ENCODE measurements at regions not wholly inside any gene's neighbourhood (a gene's known extent, or its start where the extent isn't known, plus 50 kb on each side); places are given as distances from the start of the nearest gene placed in this dataset.
"Not testable (repeated sequence)": the region's sequence is repeated elsewhere in the genome, so short reads cannot be mapped to it uniquely, and the experiment has no call there.

DNA sequence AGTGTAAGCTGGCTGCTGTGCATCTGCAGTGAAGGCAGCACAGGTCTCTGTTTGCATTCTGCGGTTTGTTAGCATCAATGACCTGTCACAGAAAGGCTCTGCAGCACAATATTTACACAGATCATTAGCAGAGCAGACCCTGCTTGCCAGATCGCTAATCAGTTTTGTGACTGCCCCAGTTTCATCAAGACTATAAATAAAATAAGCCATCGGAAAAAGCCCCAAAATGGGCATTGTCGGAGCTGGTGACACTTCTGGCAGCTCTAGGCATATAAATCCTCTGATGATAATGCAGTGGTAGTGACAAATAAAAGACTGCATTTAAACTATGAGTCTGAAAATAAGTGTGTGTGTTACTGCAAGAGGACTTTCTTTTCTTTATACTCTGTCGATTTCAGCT, 219.1 kb upstream of the TEKT4 start:
- H3K4me1 Mint-ChIP-seq; H3K27me3 Mint-ChIP-seq (ENCODE audit: low read depth); ATAC-seq; POLR2A ChIA-PET; CTCF ChIA-PET; DNase-seq (ENCODE audit: low spot score); H3K4me3 Mint-ChIP-seq; H3K27ac Mint-ChIP-seq: not testable (repeated sequence)
- Mint-ChIP-seq H3K9me3 (peaks cover 37% of the 10 kb centered on the region), H3K36me3 (peaks cover 21% of the 10 kb centered on the region)

DNA sequence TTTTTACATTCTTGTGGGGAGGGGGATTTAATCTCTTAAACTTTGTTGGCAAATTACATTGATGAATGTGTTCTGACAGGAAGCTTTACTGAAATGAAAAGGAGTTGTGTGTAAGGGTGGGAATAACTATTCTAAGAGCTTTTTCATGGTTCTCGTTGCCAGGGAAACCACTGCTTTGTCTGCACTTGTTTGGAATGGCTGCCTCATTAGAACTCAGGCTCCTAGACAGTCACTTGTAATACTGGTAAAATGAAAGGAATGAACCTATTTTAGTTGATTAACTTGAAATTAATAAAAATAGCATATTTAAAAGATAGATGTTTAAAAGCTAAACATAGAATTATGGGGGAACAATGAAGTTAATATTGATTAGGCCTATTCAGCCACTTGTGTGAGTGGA, 201.4 kb upstream of the TEKT4 start:
- peaks cover 69% of the 10 kb centered on the region for H3K9me3 Mint-ChIP-seq
- H3K27me3 Mint-ChIP-seq (ENCODE audit: low read depth); H3K27ac Mint-ChIP-seq; CTCF ChIA-PET; ATAC-seq; H3K4me1 Mint-ChIP-seq; H3K4me3 Mint-ChIP-seq; DNase-seq (ENCODE audit: low spot score); POLR2A ChIA-PET: not testable (repeated sequence)
- H3K36me3 Mint-ChIP-seq: peaks cover 44% of the 10 kb centered on the region

DNA sequence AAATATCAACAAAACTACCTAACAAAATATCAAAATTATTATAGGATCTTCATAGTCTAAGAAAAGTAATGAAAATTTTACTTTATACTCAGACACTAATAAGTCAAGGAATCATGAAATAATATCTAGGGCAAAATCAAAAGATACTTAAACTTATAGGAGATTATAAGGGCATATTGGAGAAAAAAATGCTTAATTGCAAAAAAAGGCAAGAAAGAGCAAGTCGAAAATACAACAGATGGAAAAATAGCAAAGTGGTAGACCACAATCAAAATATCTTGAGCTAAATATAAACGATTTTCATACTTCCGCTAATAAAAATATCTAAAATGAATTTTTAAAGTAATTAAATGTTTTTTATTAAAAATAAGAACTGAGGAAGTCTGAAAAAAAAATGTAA, 177.0 kb upstream of the TEKT4 start:
- DNase-seq (ENCODE audit: low spot score); CTCF ChIA-PET; H3K27me3 Mint-ChIP-seq (ENCODE audit: low read depth); H3K4me1 Mint-ChIP-seq; H3K4me3 Mint-ChIP-seq; ATAC-seq; H3K27ac Mint-ChIP-seq; POLR2A ChIA-PET: not testable (repeated sequence)
- H3K9me3 Mint-ChIP-seq: peaks cover 37% of the 10 kb centered on the region
- peaks cover 22% of the 10 kb centered on the region for H3K36me3 Mint-ChIP-seq

DNA sequence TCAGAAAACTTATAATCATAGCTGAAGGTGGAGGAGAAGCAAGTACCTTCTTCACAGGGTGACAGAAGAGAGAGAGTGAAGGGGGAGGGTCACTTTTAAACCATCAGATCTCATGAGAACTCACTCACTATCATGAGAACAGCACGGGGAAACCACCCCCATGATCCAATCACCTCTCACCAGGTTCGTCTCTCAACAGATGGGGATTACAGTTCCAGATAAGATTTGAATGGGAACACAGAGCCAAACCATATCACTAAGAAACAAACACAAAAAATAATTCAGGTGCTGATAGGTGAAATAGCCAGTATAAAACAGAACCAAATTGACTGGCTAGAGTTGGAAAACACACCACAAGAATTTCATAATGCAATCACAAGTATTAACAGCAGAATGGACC, 162.2 kb upstream of the TEKT4 start:
- H3K4me3 Mint-ChIP-seq; DNase-seq (ENCODE audit: low spot score); H3K4me1 Mint-ChIP-seq; H3K27ac Mint-ChIP-seq; ATAC-seq; POLR2A ChIA-PET; CTCF ChIA-PET; H3K27me3 Mint-ChIP-seq (ENCODE audit: low read depth): not testable (repeated sequence)
- Mint-ChIP-seq H3K36me3 (peaks cover 48% of the 10 kb centered on the region), H3K9me3 (peaks cover 71% of the 10 kb centered on the region)

DNA sequence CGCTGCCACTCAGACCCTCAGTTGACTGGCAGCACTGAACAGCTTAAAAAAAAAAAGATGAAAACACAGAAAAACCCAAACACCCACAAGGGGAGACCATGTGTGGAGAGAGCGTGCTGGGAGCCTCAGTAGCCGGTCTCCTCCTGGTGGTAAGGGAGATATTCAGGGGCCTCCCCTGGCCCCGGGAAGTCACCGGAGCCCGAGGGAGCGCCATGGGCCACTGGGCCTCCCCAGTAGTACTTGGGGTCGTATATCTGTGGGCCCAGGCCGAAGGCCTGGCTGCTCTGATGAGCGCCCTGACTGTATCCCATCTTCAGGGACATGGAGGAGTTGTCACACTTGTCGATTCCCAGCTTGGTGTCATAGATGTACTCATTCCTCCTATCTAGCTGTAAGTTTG, 145.7 kb upstream of the TEKT4 start:
- Mint-ChIP-seq H3K27ac (no peak overlapping the region), H3K27me3 (ENCODE audit: low read depth) (peaks cover 8% of the 10 kb centered on the region)
- no peak for ATAC-seq
- no peak for TF ChIP-seq ZNF121 (CRISPR knock-in tag; IDR thresholded peaks at IDR 0.05)
- no peak for TF ChIP-seq ZNF396 (CRISPR knock-in tag; IDR thresholded peaks at IDR 0.05; ENCODE audit: borderline replicate concordance)
- no peak for TF ChIP-seq GABPB1 (CRISPR knock-in tag; IDR thresholded peaks at IDR 0.05)
- no peak for TF ChIP-seq NFYB (CRISPR knock-in tag; conservative IDR thresholded peaks at IDR 0.05; ENCODE audit: low read depth)
- no peak for TF ChIP-seq IRF2 (CRISPR knock-in tag; IDR thresholded peaks at IDR 0.05; ENCODE audit: borderline replicate concordance, low read depth)
- TF ChIP-seq, protein P1, sequence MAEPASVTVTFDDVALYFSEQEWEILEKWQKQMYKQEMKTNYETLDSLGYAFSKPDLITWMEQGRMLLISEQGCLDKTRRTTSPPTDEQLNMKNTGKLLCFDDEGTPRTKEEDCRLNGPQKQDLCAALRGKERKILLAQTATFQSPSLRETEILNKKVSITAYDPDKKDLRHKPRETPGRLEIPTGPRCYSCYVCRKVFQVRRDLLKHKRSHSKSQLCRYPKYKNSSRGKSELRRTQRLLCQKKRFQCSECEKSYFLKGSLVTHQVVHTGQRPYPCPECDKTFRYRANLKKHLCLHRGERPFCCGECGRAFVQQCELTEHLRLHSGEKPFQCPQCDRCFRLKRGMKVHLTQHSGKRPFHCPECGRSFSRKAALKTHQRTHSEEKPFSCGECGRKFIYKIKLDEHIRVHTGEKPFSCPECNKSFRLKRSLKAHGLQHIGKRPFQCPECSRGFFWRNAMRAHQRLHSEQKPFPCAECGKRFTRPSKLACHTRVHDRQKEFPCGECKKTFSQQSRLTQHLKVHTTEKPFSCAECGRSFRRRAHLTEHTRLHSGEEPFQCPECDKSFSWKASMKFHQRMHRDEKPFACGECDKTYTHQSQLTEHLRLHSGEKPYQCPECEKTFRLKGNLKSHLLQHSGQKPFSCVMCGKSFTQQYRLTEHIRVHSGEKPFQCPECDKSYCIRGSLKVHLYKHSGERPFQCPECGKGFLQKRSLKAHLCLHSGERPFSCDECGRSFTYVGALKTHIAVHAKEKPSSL (CRISPR knock-in tag; conservative IDR thresholded peaks at IDR 0.05): no peak
- no peak for TF ChIP-seq ZNF423 (CRISPR knock-in tag; IDR thresholded peaks at IDR 0.05)
- TF ChIP-seq CBFB (CRISPR knock-in tag; IDR thresholded peaks at IDR 0.05; ENCODE audit: low read depth): no peak
- TF ChIP-seq, protein P2, sequence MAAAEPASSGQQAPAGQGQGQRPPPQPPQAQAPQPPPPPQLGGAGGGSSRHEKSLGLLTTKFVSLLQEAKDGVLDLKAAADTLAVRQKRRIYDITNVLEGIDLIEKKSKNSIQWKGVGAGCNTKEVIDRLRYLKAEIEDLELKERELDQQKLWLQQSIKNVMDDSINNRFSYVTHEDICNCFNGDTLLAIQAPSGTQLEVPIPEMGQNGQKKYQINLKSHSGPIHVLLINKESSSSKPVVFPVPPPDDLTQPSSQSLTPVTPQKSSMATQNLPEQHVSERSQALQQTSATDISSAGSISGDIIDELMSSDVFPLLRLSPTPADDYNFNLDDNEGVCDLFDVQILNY (CRISPR knock-in tag; IDR thresholded peaks at IDR 0.05): no peak
- no peak for TF ChIP-seq CREB1 (CRISPR knock-in tag; IDR thresholded peaks at IDR 0.05)
- TF ChIP-seq, protein P3, sequence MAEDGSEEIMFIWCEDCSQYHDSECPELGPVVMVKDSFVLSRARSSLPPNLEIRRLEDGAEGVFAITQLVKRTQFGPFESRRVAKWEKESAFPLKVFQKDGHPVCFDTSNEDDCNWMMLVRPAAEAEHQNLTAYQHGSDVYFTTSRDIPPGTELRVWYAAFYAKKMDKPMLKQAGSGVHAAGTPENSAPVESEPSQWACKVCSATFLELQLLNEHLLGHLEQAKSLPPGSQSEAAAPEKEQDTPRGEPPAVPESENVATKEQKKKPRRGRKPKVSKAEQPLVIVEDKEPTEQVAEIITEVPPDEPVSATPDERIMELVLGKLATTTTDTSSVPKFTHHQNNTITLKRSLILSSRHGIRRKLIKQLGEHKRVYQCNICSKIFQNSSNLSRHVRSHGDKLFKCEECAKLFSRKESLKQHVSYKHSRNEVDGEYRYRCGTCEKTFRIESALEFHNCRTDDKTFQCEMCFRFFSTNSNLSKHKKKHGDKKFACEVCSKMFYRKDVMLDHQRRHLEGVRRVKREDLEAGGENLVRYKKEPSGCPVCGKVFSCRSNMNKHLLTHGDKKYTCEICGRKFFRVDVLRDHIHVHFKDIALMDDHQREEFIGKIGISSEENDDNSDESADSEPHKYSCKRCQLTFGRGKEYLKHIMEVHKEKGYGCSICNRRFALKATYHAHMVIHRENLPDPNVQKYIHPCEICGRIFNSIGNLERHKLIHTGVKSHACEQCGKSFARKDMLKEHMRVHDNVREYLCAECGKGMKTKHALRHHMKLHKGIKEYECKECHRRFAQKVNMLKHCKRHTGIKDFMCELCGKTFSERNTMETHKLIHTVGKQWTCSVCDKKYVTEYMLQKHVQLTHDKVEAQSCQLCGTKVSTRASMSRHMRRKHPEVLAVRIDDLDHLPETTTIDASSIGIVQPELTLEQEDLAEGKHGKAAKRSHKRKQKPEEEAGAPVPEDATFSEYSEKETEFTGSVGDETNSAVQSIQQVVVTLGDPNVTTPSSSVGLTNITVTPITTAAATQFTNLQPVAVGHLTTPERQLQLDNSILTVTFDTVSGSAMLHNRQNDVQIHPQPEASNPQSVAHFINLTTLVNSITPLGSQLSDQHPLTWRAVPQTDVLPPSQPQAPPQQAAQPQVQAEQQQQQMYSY (CRISPR knock-in tag; IDR thresholded peaks at IDR 0.05): no peak
- TF ChIP-seq CREM (CRISPR knock-in tag; IDR thresholded peaks at IDR 0.05): no peak
- TF ChIP-seq, protein P4, sequence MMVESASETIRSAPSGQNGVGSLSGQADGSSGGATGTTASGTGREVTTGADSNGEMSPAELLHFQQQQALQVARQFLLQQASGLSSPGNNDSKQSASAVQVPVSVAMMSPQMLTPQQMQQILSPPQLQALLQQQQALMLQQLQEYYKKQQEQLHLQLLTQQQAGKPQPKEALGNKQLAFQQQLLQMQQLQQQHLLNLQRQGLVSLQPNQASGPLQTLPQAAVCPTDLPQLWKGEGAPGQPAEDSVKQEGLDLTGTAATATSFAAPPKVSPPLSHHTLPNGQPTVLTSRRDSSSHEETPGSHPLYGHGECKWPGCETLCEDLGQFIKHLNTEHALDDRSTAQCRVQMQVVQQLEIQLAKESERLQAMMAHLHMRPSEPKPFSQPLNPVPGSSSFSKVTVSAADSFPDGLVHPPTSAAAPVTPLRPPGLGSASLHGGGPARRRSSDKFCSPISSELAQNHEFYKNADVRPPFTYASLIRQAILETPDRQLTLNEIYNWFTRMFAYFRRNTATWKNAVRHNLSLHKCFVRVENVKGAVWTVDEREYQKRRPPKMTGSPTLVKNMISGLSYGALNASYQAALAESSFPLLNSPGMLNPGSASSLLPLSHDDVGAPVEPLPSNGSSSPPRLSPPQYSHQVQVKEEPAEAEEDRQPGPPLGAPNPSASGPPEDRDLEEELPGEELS (CRISPR knock-in tag; IDR thresholded peaks at IDR 0.05): no peak
- TF ChIP-seq, protein P5, sequence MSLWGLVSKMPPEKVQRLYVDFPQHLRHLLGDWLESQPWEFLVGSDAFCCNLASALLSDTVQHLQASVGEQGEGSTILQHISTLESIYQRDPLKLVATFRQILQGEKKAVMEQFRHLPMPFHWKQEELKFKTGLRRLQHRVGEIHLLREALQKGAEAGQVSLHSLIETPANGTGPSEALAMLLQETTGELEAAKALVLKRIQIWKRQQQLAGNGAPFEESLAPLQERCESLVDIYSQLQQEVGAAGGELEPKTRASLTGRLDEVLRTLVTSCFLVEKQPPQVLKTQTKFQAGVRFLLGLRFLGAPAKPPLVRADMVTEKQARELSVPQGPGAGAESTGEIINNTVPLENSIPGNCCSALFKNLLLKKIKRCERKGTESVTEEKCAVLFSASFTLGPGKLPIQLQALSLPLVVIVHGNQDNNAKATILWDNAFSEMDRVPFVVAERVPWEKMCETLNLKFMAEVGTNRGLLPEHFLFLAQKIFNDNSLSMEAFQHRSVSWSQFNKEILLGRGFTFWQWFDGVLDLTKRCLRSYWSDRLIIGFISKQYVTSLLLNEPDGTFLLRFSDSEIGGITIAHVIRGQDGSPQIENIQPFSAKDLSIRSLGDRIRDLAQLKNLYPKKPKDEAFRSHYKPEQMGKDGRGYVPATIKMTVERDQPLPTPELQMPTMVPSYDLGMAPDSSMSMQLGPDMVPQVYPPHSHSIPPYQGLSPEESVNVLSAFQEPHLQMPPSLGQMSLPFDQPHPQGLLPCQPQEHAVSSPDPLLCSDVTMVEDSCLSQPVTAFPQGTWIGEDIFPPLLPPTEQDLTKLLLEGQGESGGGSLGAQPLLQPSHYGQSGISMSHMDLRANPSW (CRISPR knock-in tag; conservative IDR thresholded peaks at IDR 0.05; ENCODE audit: low read depth): no peak
- TF ChIP-seq, protein P6, sequence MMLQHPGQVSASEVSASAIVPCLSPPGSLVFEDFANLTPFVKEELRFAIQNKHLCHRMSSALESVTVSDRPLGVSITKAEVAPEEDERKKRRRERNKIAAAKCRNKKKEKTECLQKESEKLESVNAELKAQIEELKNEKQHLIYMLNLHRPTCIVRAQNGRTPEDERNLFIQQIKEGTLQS (CRISPR knock-in tag; conservative IDR thresholded peaks at IDR 0.05): no peak

More for the DNA sequence above, 145.7 kb upstream of the TEKT4 start:
- Mint-ChIP-seq H3K4me3 (no peak overlapping the region), H3K4me1 (no peaks in the 10 kb centered on the region), H3K36me3 (peaks cover 39% of the 10 kb centered on the region), H3K9me3 (peaks cover 53% of the 10 kb centered on the region)
- POLR2A ChIA-PET: no interaction called here
- DNase-seq (ENCODE audit: low spot score): no peak
- CTCF ChIA-PET: no interaction called here

Measured in WTC11 (cell line).